Body of pancreas (tissue), 4 donors: ENCODE measurements at regions not wholly inside any gene's neighbourhood (a gene's known extent, or its start where the extent isn't known, plus 50 kb on each side); places are given as distances from the start of the nearest gene placed in this dataset.

ENCODE experiments used
- ATAC-seq: fragments of 150-250 bp; one replicate; pipeline ENCODE4 v1.9.1; 2016
- DNase-seq, 4 donors: peaks; one replicate each; pipeline ENCODE4 v3.0.0-alpha.2; 2019
- H3K27ac ChIP-seq, 4 donors: fragments of 200-600 bp; sonication (generic); 1 replicate in 3 of 4; 2 replicates in 1 of 4; pipeline versions ENCODE4 v1.5.1 to v1.6.1; 2016 to 2019; ENCODE audit warnings: mild to moderate bottlenecking in 1 of 4, mixed read lengths in 1 of 4, moderate library complexity in 1 of 4
- H3K27me3 ChIP-seq, 2 donors: fragments of 200-600 bp; sonication (generic); one replicate each; pipeline ENCODE4 v1.6.0; 2016; ENCODE audit warnings: mild to moderate bottlenecking in 1 of 2
- H3K36me3 ChIP-seq, 2 donors: fragments of 200-600 bp; sonication (generic); replicated peaks in 1 of 2; 2 replicates each; pipeline ENCODE4 v1.5.1; 2016; ENCODE audit warnings: low read depth in 2 of 2; ENCODE audit not compliant: insufficient read depth in 1 of 2
- H3K4me1 ChIP-seq: fragments of 200-600 bp; sonication (generic); one replicate; pipeline ENCODE4 v1.6.0; 2016
- H3K4me3 ChIP-seq, 2 donors: fragments of 200-600 bp; sonication (generic); 1 replicate in 1 of 2; 2 replicates in 1 of 2; pipeline ENCODE4 v1.5.1; 2016 to 2019
- H3K9me3 ChIP-seq, 3 donors: fragments of 200-600 bp; sonication (generic); 1 replicate in 2 of 3; 2 replicates in 1 of 3; pipeline ENCODE4 v1.5.1; 2016
- POLR2A ChIP-seq, 3 donors: fragments of 450-650 bp; IDR thresholded peaks; one replicate each; pipeline ENCODE4 v1.6.1; 2016; ENCODE audit warnings: antibody characterized with exemption in 3 of 3, mild to moderate bottlenecking in 2 of 3
- WGBS, 2 donors: methylation state at CpG; one replicate each; pipeline ENCODE4 v1.1.5; 2017; 5-methylcytosine and 5-hydroxymethylcytosine counted together
- intact Hi-C: fragments of 100-400 bp; cut with DNase I; formaldehyde crosslinking; loops from one replicate; pipeline ENCODE4 v1.15.1; 2023
- TF ChIP-seq, protein P1 (sequence below), 7 experiments: fragments of 450-650 bp in 4 of 7; fragments of 200-600 bp in 3 of 7; sonication (generic) in 3 of 7; IDR thresholded peaks; one replicate each; pipeline ENCODE4 v1.5.1; 2016 to 2019; ENCODE audit warnings: antibody characterized with exemption in 7 of 7

DNA sequence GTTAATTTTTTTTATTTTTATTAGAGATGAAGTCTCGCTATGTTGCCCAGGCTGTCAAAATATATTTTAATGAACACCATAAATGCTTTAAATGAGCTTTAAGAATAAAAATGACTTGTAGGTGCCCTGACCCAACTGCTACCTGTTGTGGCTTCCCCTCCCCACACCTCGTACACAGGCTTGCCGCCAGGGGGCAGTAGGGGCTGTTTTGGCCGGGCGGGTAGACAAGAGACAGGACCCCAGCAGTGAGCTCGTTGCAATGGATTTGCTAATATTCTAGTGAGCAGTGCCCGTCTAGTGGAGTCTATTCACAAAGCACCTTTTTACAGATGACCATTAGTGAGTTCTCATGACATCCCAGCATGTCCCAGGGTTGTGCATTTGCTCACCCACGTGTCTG is 418.1 kb downstream of the OCA2 start:
- peak in 1 of 4 donors; percentile 12 for DNase-seq
- Histone ChIP-seq H3K36me3 (no peaks in the 10 kb centered on the region), H3K27ac (no peak overlapping the region), H3K27me3 (no peaks in the 10 kb centered on the region), H3K9me3 (no peaks in the 10 kb centered on the region), H3K4me3 (no peak overlapping the region), H3K4me1 (no peaks in the 10 kb centered on the region)
- no peak for ATAC-seq
- no peak for TF ChIP-seq POLR2A (IDR thresholded peaks at IDR 0.05)
- TF ChIP-seq, protein P1, sequence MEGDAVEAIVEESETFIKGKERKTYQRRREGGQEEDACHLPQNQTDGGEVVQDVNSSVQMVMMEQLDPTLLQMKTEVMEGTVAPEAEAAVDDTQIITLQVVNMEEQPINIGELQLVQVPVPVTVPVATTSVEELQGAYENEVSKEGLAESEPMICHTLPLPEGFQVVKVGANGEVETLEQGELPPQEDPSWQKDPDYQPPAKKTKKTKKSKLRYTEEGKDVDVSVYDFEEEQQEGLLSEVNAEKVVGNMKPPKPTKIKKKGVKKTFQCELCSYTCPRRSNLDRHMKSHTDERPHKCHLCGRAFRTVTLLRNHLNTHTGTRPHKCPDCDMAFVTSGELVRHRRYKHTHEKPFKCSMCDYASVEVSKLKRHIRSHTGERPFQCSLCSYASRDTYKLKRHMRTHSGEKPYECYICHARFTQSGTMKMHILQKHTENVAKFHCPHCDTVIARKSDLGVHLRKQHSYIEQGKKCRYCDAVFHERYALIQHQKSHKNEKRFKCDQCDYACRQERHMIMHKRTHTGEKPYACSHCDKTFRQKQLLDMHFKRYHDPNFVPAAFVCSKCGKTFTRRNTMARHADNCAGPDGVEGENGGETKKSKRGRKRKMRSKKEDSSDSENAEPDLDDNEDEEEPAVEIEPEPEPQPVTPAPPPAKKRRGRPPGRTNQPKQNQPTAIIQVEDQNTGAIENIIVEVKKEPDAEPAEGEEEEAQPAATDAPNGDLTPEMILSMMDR (IDR thresholded peaks at IDR 0.05) = no peak
- intact Hi-C loops = no loop called here
- WGBS, 2 donors = 35 to 41% methylated on average over 7 to 8 of the region's 8 CpGs

DNA sequence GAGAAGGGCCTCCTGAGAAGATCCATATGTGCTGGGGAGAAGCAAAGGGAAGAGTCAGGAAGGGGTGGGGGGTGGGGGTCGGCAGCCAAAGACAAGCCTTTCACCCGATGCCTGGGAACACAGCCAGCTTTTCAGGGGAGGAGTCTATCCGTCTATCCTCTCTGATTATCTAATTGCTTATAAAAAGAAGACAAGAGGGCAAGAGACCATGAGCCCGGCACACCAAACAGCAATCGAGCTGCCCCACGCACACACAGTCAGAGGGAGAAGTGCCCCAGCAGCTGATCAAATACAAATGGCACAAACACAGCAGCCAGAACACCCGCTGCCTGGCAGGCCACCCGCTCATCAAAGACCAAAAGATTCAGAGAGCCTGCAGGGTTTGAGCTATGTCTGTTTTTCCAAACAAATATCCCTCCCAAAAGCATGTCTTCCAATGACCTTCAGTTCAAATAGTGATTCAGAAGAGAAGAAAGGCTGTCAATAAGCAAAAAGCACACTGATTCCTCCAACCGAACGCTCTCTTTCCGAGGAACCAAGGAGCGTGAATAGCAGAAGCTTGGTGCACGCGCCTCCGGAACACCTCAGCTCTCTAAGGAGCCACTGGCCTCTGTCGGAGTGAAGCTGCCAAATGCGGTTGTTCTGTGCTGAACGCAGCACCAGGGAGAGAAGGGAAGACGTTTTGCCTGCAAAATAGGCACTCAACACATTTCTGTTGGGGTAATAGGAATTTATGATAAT is 419.2 kb downstream of the OCA2 start:
- no peak for ATAC-seq
- Histone ChIP-seq H3K4me3 (no peak overlapping the region), H3K4me1 (no peaks in the 10 kb centered on the region), H3K27ac (no peak overlapping the region), H3K27me3 (no peaks in the 10 kb centered on the region), H3K36me3 (no peaks in the 10 kb centered on the region), H3K9me3 (no peaks in the 10 kb centered on the region)
- TF ChIP-seq, protein P1 (IDR thresholded peaks at IDR 0.05) = no peak
- no peak for TF ChIP-seq POLR2A (IDR thresholded peaks at IDR 0.05)
- intact Hi-C loops = loop anchor here (10.0 kb wide), 1 partner anchor 65 kb away; no protein-coding TSS in a partner anchor
- WGBS, 2 donors = 16 to 30% methylated on average over 19 of the region's 19 CpGs
- DNase-seq = no peak

DNA sequence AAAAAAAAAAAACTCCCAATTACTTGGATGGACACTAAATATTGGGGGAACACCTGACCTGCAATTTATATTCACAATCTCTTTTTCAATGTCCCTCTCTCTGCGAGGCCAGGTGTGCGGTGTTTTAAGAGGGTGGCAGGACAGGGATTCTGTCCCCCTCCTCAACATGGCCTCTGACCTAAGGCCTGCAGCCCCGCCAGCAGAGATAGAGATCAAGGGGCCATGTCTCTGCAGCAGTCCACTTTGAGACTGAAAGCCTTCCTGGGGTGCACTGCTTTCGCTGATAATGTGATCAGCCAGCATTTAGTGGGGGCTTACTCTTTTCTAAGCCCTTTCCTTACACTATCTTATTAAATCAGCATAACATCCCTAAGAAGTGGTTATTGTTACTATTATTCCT is 419.9 kb downstream of the OCA2 start:
- ATAC-seq = no peak
- 78 to 82% methylated on average over 4 of the region's 4 CpGs for WGBS, 2 donors
- Histone ChIP-seq H3K4me3 (no peak overlapping the region), H3K27ac (no peak overlapping the region), H3K36me3 (no peaks in the 10 kb centered on the region), H3K9me3 (no peaks in the 10 kb centered on the region), H3K4me1 (no peaks in the 10 kb centered on the region), H3K27me3 (no peaks in the 10 kb centered on the region)
- intact Hi-C loops = loop anchor here (10.0 kb wide), 1 partner anchor 64 kb away; no protein-coding TSS in a partner anchor
- DNase-seq = no peak
- no peak for TF ChIP-seq POLR2A (IDR thresholded peaks at IDR 0.05)

DNA sequence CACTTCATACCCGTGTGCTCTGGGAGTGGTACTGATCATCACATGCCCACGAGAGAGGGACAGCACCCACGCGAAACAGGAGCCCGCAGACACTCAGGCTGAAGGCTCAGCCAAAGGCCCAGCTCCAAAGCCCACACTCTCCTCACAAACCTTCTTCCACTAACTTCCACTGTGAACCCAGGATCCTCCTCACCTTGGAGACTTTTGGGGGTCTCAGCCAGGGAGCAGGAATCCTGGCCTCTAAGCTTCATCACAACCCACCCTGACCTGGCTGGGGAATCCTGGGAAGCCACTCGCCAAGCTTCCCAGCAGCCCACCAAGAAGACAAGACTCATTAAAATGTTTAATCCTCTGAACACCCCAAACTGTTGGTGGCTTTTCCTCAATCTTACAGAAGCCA is 421.2 kb downstream of the OCA2 start:
- Histone ChIP-seq H3K27me3 (no peaks in the 10 kb centered on the region), H3K36me3 (no peaks in the 10 kb centered on the region), H3K4me1 (no peaks in the 10 kb centered on the region), H3K9me3 (no peaks in the 10 kb centered on the region), H3K4me3 (no peak overlapping the region), H3K27ac (no peak overlapping the region)
- no peak for TF ChIP-seq POLR2A (IDR thresholded peaks at IDR 0.05)
- TF ChIP-seq, protein P1 (IDR thresholded peaks at IDR 0.05) = no peak
- DNase-seq (no peak), ATAC-seq (no peak)
- WGBS, 2 donors = 43 to 73% methylated on average over 3 to 6 of the region's 6 CpGs
- intact Hi-C loops = loop anchor here (10.0 kb wide), 1 partner anchor 63 kb away; no protein-coding TSS in a partner anchor

DNA sequence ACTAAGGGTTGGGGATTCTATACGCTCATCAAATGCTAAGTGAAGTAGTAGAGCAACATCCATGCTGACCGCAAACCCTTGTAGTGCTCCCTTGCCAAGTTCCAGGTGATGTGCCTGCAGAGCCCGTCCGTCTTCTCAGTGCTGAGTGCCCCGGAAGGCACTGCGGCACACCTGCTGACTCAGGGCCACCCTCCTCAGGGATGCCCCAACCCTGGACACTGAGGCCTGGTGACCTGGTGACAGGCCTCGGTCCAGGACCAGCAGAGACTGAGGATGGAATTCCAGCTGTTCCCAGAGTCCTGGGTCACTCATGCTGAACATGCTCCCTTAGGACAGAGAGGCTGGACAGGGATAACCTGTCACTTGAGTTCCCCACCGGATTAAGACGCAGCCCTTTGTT is 422.5 kb downstream of the OCA2 start:
- no peaks in the 10 kb centered on the region for H3K36me3 ChIP-seq
- intact Hi-C loops = loop anchor here (10.0 kb wide), 1 partner anchor 62 kb away; no protein-coding TSS in a partner anchor
- H3K27ac ChIP-seq = no peak overlapping the region
- H3K27me3 ChIP-seq = no peaks in the 10 kb centered on the region
- no peaks in the 10 kb centered on the region for H3K4me1 ChIP-seq
- H3K9me3 ChIP-seq = no peaks in the 10 kb centered on the region
- TF ChIP-seq POLR2A (IDR thresholded peaks at IDR 0.05) = no peak
- TF ChIP-seq, protein P1 (IDR thresholded peaks at IDR 0.05) = no peak
- DNase-seq (no peak), ATAC-seq (no peak)
- 68% methylated on average over 9 of the region's 9 CpGs; no CpG with 5 or more reads in 1 of the 2 donors for WGBS, 2 donors
- no peak overlapping the region for H3K4me3 ChIP-seq
